Fibroblast of the aortic adventitia (primary cell): ENCODE measurements at regions not wholly inside any gene's neighbourhood (a gene's known extent, or its start where the extent isn't known, plus 50 kb on each side); places are given as distances from the start of the nearest gene placed in this dataset.

Experiments used
- DNase-seq: peaks from one replicate; pipeline ENCODE4 v3.0.0-alpha.2; 2010; ENCODE audit warnings: low read depth
- H3K4me3 ChIP-seq: 2 replicates; pipeline ENCODE4 v1.5.1; 2011; ENCODE audit warnings: low read depth, mild to moderate bottlenecking, control low read depth, low read length, moderate library complexity
- TF ChIP-seq, protein P1 (sequence below): IDR thresholded peaks from 2 replicates; pipeline ENCODE4 v1.5.1; 2011; ENCODE audit warnings: mild to moderate bottlenecking, low read length, control low read depth, inconsistent platforms; ENCODE audit not compliant: insufficient read depth

DNA sequence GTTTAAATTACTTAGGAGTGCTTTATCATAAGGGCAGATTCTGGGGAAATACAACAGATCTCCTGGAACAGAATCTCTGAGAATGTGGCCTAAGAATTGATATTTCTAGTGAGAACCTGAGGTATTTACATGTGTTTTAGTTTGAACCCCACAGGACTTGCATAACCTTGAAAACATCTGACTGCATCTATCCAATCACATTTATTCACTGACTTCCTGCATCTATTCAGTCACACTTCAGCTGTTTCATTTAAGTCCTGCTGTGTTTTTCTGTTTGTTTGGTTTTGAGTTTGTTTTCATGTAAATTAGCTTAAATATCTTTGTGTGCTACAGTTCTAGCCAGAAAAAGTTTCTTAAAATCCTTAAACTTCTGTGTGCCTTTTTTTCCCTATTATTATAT is 1260.7 kb downstream of the PLA2G4A start:
- DNase-seq: no peak
- H3K4me3 ChIP-seq: no peak overlapping the region
- TF ChIP-seq, protein P1, sequence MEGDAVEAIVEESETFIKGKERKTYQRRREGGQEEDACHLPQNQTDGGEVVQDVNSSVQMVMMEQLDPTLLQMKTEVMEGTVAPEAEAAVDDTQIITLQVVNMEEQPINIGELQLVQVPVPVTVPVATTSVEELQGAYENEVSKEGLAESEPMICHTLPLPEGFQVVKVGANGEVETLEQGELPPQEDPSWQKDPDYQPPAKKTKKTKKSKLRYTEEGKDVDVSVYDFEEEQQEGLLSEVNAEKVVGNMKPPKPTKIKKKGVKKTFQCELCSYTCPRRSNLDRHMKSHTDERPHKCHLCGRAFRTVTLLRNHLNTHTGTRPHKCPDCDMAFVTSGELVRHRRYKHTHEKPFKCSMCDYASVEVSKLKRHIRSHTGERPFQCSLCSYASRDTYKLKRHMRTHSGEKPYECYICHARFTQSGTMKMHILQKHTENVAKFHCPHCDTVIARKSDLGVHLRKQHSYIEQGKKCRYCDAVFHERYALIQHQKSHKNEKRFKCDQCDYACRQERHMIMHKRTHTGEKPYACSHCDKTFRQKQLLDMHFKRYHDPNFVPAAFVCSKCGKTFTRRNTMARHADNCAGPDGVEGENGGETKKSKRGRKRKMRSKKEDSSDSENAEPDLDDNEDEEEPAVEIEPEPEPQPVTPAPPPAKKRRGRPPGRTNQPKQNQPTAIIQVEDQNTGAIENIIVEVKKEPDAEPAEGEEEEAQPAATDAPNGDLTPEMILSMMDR: no peak

DNA sequence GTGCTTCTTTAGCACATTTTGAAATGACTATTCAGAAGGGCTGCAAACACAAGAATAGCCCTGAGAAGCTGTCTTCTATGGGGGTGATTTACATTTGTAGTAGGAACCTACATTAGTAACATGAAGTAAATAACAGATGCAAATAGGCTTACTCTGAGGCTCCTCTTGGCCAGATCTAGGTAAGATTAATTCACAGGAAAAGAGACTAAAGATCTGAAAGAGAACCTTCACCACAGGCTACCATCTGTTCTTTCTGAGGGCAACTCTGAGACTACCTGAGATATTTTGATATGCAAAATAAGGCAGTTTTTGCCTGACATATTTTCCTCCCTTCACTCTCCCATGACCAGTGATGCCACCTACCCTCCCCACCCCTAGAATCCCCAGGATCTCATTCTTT is 1267.8 kb downstream of the PLA2G4A start:
- H3K4me3 ChIP-seq: no peak overlapping the region
- no peak for DNase-seq
- TF ChIP-seq, protein P1: no peak

DNA sequence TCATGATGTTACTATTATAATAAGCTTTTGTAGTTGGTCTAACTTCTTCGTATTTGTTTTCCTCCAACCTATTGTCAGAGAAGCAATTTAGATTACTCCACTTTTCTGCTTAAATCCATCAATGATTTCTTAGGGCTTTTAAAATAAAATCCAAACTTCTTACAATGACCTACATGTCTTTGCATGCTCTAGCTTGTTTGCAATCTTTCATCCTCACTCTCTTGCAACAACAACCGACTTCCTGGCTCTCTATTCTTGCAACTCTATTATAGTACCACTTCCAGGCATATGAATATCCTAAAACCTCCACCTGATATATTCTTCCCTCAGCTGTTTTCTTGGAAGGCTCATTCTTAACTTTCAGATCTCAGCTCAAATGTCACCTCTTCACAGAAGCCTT is 1288.7 kb downstream of the PLA2G4A start:
- H3K4me3 ChIP-seq: no peak overlapping the region
- TF ChIP-seq, protein P1: no peak

DNA sequence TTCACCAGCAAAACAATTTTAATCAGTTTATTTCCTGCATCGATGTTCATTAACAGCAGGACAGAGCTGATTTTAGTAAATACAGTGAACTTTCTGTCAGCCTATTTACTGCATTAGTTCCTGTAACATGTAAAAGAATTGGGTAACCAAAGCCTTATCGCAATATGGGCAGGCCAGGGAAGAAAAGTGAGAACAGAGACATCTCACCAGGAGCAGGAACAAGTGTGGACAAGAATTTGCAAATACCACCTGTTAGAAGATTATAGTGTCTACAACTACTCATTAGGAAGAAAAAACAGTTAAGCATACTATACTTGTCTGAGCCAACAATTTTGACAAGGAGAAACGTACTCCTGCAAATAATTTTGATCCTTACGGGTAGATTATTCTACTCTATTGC is 1293.9 kb downstream of the PLA2G4A start:
- DNase-seq: no peak
- H3K4me3 ChIP-seq: no peak overlapping the region
- TF ChIP-seq, protein P1: no peak

More for the DNA sequence above, 1288.7 kb downstream of the PLA2G4A start:
- DNase-seq: no peak

DNA sequence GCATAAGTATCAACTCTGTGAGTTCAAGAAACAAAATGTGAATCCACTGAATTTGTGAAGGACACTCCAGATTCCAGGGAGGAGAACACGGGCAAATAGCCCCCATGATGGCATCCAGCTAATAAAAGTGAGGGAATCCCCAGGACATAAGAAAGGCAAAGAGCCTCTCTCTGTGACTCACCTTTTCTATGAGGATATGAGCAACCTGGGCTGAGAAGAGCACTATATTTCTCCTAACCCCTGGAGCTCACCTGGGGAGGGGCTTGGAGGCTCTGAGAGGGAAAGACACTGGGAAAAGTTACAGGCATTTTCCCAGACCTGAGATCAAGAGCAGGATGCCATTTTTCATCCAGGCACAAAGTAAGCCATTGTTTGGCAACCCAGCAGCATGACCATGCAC is 1298.8 kb downstream of the PLA2G4A start:
- DNase-seq: no peak
- TF ChIP-seq, protein P1: no peak
- no peak overlapping the region for H3K4me3 ChIP-seq

DNA sequence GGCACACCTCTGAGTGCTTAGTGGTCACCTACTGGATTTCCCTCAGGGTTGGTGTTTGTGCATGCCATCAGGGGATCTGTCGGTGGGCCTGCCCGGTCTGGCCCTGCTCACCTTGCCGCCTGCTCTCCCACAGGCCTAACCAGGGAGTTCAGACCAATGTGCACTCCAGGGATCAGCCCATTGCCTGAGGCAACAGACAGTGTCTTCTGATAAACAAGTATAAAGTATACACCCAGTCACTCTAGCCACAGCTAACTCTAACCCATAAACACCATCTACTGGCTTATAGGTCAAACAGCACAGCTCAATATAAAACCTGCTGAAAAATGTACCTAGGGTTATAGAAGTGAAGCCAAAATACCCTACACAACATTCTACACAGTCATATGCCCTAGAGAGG is 1300.0 kb downstream of the PLA2G4A start:
- no peak for DNase-seq
- TF ChIP-seq, protein P1: no peak
- H3K4me3 ChIP-seq: no peak overlapping the region
